ENCODE measurements at regions not wholly inside any gene's neighbourhood (a gene's known extent, or its start where the extent isn't known, plus 50 kb on each side); places are given as distances from the start of the nearest gene placed in this dataset.
"Not testable (repeated sequence)": the region's sequence is repeated elsewhere in the genome, so short reads cannot be mapped to it uniquely, and the experiment has no call there.

DNA sequence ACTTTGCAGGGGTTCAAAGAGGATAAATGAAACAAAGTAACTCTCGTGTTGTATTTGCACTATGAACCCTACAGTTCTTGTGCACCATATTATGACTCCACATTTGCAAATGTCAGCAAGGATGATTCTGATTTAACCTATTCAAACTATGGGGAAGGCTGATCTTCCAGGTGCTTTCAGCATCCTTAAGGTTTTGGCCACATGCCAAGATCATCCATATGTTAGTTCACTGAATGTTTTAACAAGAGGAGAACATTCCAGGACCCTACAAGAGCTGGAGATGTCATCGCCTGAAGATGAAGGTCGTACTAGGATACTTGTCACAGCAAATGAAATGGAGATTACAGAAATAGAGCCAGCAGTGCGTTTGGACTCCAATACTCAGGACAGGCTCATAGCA is 114.2 kb downstream of the DHRS2 start:
- in situ Hi-C loops (cut with MboI; ENCODE audit: low sequenced_read_pairs), result no loop called here

DNA sequence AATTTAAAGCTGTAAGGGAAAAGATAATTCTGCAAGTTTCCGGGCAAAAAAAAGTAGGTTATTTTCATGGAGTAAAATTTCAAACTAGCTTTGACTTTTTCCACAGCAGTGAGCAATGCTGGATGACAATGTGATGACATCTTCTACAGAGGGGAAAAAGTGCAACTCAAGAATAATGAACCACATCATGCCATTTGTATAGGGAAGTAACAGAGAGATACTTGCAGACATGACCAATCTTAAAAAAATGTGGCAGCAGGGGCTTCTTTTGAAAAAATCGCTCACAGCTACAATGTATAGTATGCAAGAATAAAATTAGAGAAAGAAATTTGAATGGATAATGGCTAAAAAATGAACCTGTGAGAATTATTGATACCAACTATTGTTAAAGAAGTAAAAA is 115.5 kb downstream of the DHRS2 start:
- in situ Hi-C loops (cut with MboI; ENCODE audit: low sequenced_read_pairs), result no loop called here

DNA sequence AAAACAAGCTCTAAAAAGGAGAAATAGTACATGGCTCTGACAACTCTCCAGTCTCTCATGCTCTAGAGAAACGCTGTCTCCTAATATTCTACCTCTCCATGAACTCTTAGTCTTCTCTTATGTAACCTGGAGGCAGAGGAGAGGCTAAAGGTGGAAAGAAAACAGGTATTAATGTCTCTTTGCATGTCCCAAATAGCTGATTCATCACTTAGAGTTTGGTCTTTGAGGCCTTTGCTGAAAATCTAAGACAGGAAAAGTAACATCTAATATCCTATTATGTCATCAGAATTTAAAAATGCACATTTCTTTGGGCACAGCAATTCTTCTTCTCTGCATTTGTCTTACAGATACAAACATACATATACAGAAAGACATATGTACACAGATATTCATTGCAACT is 127.2 kb downstream of the DHRS2 start:
- in situ Hi-C loops (cut with MboI; ENCODE audit: low sequenced_read_pairs), result no loop called here

DNA sequence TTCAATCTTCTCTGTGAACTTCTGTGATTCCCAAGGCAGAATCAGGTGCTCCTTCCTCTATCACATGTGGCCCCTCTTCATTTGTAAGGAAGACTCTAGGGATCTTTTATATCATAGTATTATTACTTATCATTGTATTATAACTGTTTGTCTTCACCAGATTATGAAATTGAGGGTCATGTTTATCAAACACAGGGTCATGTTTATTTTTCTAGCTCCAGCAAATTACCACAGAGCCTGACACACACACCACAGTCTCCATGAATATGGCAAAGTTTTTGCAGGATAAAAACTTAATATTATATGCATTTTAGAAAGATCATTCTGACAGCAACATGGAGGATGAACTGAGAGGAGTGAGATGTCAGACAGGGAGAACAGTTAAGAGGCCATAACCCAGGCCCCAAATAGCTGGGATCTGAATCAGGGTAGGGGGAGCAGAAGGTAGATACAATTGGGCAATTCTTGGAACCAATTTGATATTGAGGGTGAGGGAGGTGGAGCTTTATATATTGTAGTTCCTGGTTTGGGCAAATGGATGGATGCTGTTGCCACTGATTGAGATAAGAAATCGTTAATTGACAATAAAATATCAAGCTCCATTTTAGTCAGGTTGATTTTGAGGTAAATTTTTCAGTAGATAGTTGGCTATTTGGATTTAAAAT is 130.7 kb downstream of the DHRS2 start:
- in situ Hi-C loops (cut with MboI; ENCODE audit: low sequenced_read_pairs), result no loop called here

DNA sequence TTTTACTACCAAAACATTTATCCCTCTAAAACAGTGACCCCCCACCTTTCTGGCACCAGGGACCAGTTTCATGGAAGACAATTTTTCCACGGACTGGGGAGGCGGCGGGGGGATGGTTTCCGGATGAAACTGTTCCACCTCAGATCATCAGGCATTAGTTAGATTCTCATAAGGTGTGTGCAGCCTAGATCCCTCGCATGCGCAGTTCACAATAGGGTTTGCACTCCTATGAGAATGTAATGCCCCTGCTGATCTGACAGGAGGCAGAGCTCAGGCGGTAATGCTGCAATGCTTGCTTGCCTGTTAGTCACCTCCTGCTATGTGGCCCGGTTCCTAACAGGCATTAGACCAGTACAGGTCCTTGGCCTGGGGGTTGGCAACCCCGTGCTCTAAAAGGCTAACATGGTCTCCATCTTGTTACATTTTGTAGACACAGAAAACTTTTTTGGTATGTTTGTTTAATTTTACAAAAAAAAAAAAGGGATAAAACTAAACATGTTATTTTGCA is 133.1 kb downstream of the DHRS2 start:
- in situ Hi-C loops (cut with MboI; ENCODE audit: low sequenced_read_pairs), result not testable (repeated sequence)

DNA sequence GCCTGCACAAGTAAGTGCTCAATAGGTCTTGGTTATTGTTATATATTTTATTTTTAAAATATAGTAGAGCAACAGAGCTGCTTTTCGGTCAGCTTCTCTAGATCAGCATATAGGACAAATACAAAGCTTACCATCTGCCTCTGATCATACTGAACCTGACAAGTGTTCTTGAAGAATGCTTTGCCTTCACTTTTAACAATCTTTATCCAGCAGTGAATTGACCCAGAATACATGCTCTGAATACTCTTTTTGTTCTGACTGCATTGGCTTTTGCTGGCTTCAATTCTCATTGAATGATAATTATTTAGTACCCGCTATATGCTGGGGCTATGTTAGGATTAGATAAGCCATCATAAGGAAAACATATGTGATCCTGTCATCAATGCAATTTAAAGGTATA is 137.8 kb downstream of the DHRS2 start:
- in situ Hi-C loops (cut with MboI; ENCODE audit: low sequenced_read_pairs), result no loop called here

DNA sequence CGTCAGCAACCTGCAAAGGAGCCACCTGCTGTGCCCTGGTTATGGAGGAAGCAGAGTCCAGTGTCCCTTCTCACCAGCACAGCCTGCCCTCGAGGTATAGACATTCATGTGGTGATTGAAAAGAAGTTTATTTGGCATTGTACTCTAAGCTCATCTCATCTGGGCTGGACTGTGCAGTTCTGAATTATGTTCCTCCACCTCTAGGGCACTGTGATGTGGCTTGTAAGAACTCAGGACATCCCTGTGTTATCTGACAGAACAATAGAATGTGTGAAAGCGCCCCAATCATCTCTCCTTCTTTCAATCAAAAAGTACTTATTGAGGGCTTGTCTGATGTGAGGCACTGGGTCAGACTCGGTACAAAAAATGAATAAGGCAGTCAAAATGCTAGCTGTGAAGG is 140.1 kb downstream of the DHRS2 start:
- in situ Hi-C loops (cut with MboI; ENCODE audit: low sequenced_read_pairs), result no loop called here

DNA sequence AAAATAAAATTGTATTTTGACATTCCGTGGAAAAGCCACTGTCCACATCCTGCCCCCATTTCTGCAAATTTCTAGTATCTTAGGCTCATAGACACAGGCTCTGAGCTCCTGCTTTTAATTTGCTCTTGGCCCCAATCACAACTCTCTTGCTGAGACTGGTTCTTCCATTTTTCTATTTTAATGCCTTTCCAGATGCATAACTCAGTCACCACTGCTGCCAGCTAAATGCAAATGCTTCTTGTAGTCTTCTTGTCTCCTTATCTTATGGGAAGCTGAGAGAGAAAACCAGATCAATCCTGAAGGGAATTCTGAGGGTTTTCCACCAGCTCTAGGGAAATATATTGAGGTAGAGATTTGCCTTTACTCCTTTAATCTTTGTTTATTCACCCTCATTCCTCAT is 149.0 kb downstream of the DHRS2 start:
- in situ Hi-C loops (cut with MboI; ENCODE audit: low sequenced_read_pairs), result no loop called here

DNA sequence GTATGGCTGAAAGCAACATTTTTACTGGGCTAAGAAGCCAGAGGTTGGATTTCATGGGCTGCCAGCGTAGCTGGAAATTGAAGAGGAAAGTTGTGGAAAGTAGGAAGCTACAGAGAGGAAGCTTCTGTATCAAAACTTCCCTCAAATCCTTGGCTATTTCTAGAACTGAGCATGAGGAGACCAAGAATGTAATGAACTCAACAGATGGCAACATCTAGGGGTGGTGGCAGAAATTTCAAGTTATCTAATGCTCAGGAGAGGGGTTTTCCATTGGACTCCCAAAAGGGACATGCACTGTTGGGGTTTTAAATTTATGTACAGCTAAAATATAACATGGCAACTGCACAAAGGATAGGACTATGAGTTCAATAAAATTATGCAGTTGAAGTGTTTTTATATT is 151.3 kb downstream of the DHRS2 start:
- in situ Hi-C loops (cut with MboI; ENCODE audit: low sequenced_read_pairs), result no loop called here

DNA sequence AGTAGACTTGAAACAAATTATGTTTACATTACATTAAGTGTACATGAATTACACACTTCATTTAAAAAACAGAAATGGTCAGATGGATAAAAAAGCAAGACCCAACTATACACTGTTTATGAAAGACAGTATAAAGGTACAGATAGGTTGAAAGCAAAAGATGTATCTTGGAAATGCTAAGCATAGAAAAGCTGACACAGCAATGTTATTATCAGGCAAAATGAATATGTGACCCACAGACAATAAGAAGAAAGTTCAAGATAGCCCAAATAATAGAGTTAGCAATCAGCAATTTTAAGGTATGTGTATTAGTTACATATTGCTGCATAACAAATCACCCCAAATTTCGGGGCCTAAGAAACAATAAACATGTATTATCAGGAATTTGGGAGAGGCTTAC is 153.5 kb downstream of the DHRS2 start:
- in situ Hi-C loops (cut with MboI; ENCODE audit: low sequenced_read_pairs), result no loop called here

DNA sequence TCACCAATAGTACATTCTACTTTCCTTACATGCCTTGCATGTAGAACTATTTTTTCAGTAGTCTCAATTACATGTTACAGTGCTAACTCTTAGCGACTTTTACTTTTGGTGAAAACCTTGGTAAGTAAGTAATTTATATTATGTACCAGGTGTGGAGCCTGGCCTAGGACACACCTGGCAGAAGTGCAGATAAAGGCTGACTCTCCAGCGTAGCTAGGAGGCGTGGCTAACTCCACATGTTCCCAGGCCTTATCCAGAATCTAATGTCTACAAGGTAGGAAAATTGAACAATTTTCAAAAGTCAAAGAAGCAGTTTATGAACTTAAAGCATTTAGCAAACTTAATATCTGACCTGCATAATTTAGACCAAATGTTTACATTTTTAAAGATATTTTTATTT is 157.4 kb downstream of the DHRS2 start:
- in situ Hi-C loops (cut with MboI; ENCODE audit: low sequenced_read_pairs), result no loop called here

DNA sequence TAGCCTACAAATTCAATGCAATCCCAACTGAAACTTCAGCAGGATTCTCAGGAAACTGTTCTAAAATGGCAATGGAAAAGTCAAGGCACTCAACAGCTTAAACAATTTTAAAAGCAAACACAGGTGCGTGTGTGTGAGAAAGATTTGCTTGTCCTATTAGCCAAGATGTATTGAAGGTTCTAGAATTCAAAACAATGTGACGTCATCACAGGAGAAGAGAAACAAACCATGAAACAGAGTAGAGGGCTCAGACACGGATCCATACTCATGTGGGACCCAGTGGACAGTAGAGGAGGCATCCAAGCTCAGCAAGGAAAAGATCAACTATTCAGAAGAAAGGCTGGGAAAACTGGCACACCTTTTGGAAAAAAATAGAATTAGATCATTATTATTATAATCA is 152.8 kb upstream of the DHRS4 start:
- in situ Hi-C loops (cut with MboI; ENCODE audit: low sequenced_read_pairs), result no loop called here

DNA sequence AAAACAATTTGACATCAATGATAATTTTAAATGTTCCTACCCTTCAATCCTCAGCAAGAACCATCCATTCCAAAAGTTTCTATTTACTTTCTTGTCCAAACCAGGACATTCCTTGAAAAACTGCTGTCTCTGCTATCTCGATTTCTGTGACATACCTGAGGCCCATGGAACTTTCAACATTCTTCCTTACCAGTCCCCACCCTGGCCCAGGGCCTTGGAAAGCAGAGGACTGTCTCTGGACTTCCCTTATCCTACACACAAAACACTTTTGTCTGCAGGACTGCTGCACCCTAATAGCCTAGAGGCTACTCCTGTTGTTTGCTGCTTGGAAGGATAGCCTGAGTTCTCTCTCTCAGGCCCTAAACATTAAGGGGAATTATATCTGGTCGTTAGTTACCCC is 151.8 kb upstream of the DHRS4 start:
- in situ Hi-C loops (cut with MboI; ENCODE audit: low sequenced_read_pairs), result no loop called here

DNA sequence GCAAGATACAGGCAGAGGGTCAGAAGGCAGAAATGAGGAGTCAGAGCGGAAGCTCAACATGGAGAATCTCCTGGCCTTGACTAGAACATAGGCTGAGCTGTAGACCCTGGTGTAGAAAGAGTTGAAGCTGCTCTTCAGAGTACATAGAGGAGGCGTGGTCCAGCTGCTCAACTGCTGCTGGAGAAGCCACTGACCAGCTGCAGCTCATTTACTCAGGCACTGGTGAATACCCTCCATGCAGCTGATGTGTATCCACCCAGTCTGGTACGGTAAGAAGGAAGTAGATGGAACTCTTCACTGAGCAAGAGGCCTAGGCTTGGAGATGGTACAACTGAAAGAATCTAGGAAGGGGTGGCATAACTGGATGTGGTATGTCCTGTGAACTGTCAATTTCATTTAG is 148.8 kb upstream of the DHRS4 start:
- in situ Hi-C loops (cut with MboI; ENCODE audit: low sequenced_read_pairs), result no loop called here

DNA sequence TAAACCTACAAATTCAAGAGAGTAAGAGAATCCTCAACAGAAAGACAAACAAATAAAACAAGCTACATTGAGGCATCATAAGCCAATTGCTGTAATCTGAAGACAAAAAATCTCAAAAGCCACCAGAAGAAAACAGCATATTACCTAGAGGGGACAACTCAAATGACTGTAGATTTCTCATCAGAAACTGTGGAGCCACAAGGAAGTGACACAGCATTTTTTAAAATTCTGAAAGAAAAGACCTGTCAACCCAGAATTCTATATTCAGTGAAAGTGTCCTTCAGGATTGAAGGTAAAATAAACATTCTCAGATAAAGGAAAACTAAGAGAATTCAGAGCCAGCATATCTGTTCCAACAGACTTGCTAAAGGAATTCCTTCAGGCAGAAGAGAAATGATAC is 147.8 kb upstream of the DHRS4 start:
- in situ Hi-C loops (cut with MboI; ENCODE audit: low sequenced_read_pairs), result no loop called here

DNA sequence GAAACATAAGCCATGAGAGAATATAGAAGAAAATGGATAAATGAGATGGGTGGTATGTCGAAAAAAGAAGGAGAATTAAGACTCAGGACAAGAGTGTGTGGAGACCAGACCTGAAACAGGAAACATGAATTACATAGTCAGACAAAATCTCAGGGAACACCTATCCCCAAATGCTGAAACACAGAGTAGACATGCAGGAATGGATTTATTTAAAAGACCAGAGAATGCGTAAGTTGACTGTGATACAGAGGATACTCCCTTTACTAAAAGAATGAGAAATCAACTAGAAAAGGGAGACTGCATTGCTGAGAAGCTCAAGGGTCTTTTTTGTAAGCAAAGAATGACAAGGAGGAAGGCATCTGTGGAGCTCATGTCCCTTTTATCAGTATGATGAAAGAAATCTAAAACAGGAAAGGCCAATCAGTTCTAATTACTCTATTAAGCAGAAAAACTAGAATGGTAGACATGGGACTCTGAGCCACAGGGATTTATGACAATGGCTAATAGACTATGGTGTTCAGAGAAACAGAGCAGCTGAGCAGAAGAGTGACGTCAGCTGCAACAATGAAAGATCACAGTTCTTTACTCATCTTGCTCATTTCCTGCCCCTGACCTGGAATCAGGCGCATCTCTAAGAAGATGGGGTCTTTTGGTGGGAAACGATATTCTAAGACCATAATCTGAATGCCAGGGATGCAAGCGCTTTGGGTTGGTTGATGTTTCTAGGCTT is 138.9 kb upstream of the DHRS4 start:
- in situ Hi-C loops (cut with MboI; ENCODE audit: low sequenced_read_pairs), result no loop called here

DNA sequence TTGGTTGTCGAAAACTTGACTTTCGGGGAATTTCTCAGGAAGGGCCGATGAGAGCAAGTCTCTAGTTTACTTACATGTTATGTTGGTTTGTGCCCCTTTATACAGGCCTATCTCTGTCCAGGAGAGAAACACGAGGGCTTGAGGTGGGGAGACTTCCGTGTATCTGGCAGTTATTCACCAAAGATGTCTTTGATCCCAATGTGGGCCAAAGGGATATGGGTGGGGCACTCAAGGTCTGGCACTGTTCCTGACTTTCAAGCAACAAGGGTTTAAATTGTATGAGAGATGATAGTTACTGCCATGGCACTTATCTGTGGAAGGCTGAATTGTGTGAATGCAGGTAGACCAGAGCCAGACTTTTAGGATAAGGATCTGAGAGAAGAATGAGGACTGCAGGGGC is 137.2 kb upstream of the DHRS4 start:
- in situ Hi-C loops (cut with MboI; ENCODE audit: low sequenced_read_pairs), result no loop called here

DNA sequence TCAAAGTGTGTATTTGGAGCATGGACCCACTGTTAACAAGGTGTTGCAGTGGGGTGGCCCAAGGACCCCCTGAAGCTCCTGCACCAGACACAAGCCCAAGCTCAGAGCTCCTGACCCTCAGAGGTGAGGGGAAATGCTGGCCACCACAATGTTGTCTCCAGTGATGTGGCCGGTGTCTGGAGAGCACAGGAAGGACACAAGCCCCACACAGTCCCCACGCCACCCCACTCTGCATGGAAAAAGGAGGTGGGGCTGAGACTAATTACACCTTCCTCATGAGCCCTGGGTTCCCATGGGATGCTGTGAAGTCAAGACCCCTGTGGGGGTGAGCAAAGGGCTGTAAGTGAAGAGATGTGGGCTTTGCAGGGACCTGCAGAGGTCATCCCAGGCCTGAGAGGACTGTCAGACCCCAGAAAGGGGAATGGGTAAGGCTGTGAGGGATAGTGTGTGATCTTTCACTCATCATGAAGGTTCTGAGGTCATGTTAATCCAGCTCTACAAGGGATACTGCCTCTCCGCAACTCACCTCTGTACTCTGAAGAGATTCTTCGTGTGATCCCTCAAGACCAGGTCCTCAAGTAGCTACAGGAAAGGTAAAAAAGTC is 136.3 kb upstream of the DHRS4 start:
- in situ Hi-C loops (cut with MboI; ENCODE audit: low sequenced_read_pairs), result no loop called here

DNA sequence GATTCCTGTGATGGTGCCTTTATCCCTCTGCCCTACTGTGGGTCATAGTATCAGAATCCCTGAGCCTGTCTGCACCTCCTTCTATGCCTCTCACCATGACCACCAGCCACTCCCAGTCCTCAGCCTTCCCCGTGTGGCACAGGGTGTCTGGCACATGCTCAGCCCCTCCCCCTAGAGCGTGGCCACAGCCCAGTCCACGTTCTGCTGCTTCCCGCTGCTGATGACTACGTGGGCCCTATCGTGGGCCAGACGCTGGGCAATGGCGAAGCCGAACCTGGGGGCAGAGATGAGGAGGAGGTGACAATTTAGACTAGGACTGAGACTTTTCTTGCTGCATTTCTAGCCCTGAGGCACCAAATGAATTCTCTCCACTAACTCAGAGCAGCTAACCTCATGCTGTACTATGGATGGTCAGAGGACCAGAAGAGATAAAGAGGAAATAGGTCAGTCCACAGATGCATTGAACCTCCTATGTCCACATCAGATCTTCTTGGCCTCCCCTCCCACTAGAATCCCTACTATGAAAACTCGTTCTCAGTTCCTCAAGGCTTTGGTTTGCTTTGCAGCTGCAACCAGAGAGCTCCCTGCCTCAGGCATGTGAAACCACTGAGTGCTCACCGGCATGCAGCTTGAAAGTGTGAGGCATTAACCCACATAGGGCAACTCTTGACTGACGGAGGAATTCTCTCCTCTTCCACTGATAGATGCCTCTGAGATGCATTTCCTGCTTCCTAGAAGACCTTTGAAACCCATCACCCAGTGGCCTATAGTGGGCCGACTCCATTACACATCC is 126.3 kb upstream of the DHRS4 start:
- in situ Hi-C loops (cut with MboI; ENCODE audit: low sequenced_read_pairs), result no loop called here

DNA sequence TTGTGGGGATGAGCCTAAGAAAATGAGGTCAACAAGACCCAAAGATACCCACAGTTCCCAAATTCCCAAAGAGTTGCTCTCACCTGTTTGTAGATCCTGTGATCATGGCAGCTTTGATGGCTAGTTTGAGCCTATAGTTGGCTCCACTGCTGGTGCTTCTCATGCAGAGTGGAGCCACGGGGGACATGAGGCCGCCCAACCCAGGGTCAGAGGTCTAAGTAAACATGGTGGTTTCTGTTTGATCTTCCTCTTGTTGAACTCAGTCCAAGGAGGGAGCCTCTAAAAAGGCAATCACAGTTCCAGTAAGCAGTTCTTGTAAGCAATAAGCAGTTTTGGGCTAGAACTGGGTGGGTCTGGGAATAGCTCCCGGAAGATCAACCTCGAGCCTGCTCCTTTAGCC is 125.6 kb upstream of the DHRS4 start:
- in situ Hi-C loops (cut with MboI; ENCODE audit: low sequenced_read_pairs), result no loop called here

DNA sequence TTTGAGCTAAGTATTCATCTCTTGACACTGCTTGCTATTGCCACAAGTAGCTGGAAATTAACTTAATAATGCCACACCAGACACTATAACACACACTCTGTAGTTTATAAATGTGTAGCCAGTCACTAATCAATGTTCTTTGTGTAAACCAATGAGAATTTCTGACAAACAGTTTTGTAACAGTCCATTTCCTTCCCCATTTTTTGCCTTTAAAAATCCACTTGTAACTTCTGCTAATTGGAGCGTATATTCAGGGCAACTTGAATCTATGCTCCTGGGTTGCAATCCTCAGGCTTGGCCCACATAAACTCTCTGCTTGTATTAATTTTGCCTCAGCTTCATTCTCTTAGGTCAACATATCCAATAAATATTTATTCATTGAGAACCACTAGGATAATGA is 125.0 kb upstream of the DHRS4 start:
- in situ Hi-C loops (cut with MboI; ENCODE audit: low sequenced_read_pairs), result no loop called here

Measured in HL-60/S4 treated with retinoic acid at 250 ng/mL for 4 days and 3 days (cell line).